ENCODE measurements at regions not wholly inside any gene's neighbourhood (a gene's known extent, or its start where the extent isn't known, plus 50 kb on each side); places are given as distances from the start of the nearest gene placed in this dataset.

DNA sequence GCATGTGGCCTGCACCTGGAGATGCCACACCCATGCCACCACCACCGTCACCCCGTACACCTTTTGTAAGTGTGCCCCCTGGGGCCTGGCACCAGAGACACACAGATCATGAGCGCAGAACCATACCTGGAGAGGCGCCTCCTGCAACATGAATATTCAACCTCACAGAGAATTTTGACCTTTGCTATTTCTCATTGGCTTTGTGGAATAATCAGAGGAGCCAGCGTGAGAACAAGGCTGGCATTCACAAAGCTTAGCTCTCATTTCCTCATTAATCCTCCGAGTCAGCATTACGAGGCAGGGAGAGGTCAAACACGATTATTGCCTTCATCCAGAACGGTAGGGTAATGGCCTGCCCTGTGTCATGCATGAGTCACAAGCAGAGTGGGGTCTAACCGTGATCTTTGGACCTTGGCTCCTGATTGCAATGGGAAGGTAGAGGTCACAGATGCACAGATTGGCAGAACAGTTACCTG, 73.0 kb upstream of the POMGNT2 start:
- no peak for DNase-seq

DNA sequence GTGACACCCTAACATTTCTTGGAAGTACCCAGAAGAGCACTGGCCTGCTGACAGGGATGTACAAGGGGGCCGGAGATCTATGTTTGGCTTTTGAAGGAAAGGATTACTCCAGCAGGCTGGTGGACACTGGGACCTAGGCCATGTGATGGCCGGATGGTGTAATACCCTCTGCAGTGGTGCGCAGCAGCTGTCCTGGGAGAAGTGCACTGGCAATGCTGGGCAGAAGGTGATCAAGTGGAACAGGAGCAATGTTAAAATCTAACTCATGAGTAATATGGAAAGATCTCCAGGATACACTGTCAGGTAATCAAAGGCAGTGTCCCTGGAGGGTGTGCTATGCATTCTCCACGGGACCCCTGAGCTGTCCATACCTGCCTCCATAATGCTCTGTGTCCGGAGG, 71.2 kb upstream of the POMGNT2 start:
- no peak for DNase-seq

DNA sequence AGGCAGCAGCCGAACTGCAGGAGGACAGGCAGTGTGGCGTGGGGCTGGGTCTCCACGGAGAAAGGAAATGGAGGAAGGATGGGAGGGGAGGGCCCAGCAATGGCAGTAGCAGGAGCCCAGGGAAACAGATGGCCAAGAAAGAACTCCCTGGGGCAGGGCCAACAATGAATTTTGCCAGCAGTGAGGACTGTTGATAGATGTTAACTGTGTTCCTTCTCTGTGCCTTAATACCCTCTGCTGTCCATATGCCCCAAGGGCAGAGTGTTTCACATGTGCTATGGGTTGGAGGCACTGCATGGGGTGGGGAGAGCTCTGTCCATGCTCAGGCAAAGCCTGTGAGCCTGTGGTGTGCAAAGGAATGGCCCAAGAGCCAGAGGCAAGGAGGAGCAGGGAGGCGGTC, 70.8 kb upstream of the POMGNT2 start:
- no peak for DNase-seq

DNA sequence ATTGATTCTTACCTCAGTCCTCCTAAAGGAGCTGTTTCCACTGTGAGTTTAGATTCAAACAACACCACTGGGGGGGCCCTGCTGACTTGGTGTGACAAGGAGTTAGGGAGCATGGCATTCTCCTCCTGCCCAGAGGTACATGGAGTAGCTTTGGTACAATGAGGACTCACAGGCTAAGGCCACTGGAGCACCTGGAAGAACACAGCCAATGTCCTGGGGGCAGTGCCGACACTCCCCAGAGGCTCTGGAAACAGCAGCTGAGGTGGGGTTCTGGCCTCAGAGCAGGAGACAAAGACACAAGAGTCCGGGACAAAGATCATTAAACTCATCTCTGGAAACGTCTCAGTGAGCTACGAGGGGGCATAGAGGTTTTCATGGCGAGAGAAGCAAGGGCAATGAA, 69.7 kb upstream of the POMGNT2 start:
- no peak for DNase-seq

DNA sequence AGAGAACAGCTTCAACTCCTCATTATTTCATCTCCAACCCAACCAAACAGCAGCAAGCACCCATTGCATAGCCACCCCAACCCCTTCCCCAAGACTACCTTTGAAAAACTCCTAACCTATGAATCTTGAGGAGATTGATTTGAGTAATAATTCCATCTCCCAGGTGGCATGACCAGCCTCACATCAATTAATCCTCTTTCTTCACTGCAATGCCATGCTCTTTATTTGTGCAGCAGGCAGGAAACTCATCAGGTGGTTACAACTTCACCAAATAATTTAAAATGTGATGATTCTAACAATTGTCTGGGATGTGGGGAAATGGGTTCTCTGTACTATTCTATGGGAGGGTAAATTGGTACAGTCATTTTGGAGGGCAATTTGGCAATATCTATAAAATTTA, 68.1 kb upstream of the POMGNT2 start:
- no peak for DNase-seq

DNA sequence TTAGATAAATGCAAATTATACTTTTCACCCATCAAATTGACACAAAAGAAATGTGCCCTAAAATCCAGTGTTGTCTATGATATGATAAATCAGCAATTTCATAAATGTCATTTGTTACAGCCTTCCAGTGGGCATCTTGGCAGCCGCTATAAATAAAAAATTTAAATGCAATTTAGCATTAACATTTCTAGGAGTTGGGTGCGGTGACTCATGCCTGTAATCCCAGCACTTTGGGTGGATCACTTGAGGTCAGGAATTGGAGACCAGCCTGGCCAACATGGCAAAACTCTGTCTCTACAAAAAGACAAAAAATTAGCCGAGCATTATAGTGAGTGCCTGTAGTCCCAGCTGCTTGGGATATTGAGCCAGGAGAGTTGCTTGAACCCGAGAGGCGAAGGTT, 65.9 kb upstream of the POMGNT2 start:
- no peak for DNase-seq

DNA sequence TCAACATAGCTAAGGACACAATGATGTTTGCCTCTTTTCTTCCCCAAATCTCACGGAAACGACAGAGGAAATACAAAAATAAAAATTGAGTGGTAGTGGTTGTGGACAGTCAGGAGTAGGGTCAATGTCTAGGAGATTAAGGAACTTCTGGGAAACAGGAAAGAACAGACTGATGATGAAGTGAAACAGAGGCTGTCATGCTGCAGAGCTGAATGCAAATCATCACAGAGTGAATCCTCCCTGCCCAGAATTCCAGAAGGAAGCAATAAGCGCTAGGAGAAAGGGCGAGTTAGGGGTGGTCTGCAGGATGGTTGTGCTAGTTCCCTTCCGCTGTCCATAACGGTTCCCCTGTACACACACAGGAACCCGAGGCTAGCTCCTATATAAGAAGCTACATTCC, 64.7 kb upstream of the POMGNT2 start:
- no peak for DNase-seq

DNA sequence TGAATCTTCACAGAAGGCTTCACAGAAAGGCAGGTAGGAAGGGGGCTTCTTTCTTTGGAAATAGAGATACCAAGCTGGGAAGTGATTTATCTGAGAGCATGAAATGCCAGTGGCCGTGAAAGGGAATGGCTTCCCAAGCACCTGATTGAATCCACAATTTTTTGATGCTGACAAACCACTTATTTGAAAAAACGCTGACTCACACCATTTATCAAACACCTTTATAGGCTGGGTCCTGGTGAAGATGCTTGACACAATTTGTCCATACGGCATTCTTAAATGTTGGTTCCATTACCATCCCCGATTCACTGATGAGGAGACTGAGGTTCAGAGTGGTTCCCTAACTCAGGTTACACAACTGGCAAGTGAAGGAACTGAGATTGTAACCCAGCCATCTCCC, 64.1 kb upstream of the POMGNT2 start:
- no peak for DNase-seq

DNA sequence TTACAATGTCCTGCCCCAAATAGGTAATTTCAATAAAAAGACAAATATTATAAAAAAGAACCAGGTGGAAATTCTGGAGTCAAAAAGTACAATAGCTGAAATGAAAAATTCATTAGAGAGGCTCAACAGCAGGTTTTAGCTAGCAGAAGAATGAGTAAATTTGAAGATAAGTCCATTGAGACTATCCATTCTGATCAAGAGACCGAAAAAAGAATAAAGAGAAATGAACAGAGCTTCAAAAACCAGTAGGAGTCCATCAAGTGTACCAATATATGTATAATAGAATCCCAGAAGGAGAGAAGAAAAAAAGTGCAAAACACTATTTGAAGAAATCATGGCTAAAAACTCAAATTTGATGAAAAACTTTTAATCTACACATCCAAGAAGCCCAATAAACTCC, 60.5 kb upstream of the POMGNT2 start:
- DNase-seq, result no peak

DNA sequence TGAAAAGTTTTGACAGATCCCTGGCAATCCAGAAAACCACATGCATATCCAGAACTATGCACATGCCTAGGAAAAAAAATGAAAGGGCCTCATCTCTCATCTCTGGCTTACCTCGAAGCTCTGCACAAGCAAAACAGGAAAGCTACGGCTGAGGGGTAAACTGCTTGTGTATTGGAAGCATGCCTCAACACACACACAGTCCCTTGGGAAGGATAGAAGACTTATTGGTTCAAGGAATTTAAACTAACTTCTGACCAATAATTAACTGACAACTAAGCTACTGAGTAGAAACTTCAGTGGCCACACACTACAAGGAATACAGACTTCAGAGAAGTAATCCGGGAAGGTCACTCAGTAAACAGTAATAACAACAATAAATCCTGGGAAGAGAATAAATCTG, 59.9 kb upstream of the POMGNT2 start:
- no peak for DNase-seq

DNA sequence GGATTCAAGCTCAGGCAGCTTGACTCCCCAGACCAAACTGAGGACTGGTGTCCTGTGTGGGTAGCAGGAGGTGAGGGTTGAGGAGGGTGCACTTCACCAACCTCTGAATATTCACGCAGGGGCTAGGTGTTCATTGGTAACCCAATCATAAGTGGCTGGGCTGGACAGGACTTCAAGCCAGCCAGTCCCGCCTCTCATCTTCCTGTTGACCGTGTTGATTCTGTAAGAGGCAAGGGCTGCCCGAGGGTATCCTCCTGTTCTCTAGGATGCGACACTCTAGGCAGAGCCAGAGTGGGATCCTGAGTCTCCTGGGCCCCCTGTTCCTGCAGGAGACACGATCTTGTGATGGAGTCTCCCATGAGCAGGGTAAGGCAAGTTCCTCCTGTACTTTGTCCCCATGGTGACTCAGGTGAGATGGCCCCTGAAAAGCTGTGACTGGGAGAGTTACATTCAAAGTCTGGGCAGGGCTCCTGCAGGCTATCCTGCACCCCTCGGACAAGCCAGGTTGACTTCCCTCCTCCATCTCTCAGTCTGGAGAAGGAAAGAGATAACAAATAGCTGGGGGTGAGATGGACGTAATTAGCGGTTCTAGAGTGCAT, 58.1 kb upstream of the POMGNT2 start:
- DNase-seq, result no peak

DNA sequence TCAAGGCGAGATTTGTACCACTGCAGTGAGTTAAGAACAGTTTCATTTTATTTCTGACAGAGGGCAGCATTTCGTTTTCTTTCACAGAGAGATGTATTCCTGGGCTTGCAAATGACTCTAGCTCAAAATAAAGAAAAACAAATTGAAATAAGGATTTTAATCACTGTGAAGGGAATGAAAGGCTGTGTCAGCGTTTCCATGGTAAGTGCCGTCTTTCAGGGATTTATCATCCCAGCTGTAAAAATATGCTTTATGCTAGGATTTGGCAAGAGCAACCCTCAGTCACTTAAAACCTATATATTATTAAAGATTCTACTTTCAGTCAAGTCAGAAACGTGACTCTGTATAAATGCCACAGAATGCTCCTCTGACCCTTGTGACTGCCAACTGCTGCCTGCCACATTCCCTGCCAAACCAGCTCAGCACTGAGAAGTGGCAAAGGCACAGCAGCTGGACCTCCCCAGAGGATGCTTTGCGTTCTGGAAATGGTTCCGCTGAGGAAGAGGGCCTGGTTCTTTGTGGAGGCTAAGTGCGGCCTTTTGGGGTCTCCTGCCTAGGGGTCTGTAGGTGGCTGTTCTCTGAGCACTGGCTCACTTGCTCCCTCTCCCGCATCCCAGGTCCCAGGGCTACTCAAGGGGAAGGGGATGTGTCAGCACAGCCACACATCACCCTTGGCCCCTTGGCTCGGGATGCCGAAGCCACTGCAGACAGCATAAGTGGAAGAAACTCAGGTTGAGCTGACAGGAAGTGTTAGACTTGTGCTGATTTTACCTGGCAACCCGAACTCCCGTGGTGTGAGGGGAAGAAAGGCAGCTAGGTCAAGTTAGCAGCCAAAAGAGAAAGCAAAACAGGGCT, 56.6 kb upstream of the POMGNT2 start:
- DNase-seq, result peak; percentile 5

DNA sequence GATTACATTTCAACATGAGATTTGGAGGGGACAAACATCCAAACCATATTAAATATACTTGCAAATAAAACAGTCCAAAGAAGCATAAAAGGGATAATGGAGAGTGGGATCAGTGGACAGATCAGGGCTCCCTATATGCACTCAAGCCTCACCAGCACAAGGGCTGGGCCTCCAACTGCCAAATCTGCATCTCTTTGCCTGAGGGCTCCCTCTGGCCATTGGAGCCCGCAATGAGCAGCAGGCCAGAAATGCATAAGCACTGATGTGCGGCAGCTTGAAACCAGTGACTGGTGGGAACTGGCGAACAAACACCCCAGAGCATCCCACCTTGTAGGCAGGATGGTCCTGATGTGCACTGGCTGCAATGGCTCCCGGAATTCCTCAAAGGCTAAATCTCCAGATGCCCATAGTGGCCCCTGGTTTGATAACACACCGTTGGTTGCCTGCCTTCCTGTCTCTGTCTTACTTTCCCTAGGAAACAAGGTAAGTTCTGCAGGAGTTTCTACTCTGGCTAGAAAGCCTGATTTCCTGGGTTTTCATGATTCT, 55.9 kb upstream of the POMGNT2 start:
- no peak for DNase-seq

DNA sequence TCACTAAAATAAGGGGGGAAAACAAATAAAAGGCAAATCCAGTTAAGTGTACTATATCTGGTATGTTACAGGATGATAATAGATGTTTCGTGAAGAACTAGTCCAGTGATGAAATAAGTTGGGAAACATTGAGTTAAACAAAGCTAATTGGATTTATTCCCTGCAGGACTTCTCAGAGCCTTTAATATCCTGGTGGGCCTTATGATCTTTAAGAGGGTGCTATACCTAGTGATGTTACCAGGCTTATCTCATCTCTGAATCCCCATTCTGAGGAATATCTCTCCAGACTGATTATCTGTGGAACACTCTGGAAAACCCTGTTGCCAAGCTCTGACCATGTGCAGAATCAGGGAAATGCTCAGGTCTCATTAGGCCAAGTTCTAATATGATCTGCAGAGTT, 54.8 kb upstream of the POMGNT2 start:
- no peak for DNase-seq

DNA sequence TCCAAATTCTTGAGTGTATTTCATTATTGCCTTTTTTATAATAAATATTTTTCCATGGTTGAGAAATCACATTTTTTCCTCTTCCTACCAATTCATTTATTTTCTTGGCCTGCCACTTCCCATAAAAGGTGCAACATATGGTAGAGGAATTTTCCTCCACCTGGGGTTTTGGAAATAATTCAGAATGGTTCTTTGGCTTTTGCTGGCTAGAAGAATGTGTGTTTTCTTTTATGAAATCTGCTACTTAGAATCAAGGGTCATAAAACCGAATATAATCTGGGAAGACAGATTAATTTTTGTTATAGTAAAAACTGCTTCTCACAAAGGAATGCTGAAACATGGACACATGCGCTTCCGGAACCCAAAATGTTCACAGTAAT, 54.0 kb upstream of the POMGNT2 start:
- no peak for DNase-seq

DNA sequence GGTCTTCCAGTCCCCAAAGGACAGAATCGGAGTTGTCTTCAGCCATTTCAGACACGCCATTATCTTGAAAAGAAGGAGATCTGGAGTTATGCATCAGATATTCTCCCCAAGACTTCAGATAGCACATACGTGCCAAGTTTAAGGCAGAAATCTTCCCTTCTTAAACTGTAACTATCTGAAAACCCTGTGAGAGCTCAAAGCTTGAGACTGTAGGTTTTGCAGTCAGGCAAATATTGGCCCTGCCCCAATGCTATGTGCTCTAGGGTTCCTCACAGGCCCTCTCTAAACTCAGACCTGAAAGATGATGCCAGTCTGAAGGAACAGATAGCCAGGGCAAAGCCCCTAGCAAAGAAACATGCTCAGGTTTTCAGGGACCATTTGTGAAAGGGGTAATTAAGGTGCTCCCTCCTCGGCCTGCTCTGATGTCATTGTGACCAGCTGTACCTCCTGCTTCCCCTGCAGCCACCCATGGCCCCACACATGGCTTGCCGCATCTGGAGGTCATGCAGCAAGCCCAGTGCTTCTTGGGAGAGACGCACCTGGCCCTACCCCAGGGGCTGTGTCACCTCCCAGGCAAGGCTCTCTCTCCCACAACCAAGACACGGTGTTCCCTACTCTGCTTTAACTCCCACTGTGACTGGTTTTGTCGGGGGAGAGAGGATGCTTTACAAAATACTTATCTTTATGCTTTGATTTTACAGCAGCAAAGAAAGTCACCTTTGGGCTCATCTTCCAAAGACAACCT, 53.4 kb upstream of the POMGNT2 start:
- no peak for DNase-seq

DNA sequence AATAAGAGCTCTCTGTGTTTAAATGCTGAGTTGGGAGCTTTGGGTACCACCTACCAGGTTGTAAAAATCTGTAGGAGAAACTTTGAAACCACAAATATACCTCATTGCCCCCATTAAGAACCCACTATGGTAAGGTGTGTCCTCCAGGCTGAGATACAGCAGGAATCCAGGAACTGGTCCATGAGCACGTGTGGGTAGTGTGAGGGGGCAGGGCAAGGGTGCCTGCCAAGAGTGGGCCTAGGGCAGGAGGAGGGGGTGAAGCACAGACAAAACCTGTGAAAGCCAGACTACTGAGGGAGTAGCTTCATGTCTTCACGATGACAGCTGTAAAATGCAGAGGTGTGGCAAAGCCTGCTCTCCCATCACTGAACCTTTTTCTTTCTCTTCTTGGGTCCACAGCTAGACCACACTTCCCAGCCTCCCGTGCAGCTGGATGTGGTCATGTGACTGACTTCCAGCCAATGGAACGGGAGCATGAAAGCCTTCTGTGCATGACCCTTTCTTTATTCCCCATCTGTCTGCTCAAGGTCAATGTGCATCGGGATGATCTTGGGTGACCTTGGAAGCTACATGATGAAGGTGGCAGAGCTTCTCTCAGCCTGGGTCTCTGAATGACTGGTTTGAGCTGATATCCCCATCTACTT, 51.1 kb upstream of the POMGNT2 start:
- DNase-seq, result no peak

DNA sequence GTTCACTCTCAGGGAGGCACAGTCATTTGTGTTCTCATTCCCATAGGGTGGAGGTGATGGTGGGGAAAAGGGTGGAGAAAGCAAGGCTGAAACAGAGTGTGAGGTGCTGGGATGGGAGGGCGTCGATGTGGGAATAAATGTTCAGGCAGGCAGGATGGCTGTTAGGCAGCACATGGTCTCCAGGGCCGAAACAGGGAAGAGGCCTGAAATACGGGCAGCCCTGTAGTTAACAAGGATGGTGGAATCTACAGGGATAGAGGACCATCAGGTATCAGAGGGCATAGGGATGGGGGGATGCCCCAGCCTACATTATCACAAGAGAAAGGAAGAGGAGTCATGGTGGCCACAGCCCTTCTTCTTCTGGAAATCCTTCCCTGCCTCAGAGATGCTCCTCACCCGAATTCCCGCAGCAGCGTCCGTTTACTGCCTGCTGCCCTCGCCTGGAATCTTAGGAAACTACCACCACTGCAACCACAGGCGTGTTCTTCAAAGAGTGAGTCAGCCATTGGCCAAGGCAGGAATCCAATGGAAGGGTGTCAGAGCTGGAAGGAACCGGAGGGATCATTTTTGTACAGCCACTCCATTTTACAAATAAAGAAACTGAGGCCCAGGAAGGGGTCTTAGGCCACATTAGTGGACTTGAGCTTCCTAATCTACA, 49.7 kb upstream of the POMGNT2 start:
- no peak for DNase-seq
